H1 (cell line): ENCODE measurements at regions not wholly inside any gene's neighbourhood (a gene's known extent, or its start where the extent isn't known, plus 50 kb on each side); places are given as distances from the start of the nearest gene placed in this dataset.

Experiments used
- CHD2 ChIP-seq: IDR thresholded peaks from 2 replicates; pipeline ENCODE4 v1.6.1; 2012; ENCODE audit warnings: low read length, improper control_type of control experiment
- CREB1 ChIP-seq: IDR thresholded peaks from 2 replicates; pipeline ENCODE4 v1.6.1; 2012; ENCODE audit warnings: inconsistent platforms
- CTBP2 ChIP-seq: IDR thresholded peaks from 2 replicates; pipeline ENCODE4 v1.7.0; 2011; ENCODE audit warnings: borderline replicate concordance, mild to moderate bottlenecking, moderate library complexity, mixed read lengths, low read length; ENCODE audit not compliant: insufficient read depth, insufficient read length
- GTF2F1 ChIP-seq: IDR thresholded peaks from 2 replicates; pipeline ENCODE4 v1.6.1; 2012; ENCODE audit warnings: low read depth, low read length, improper control_type of control experiment, borderline replicate concordance
- NANOG ChIP-seq: IDR thresholded peaks from 2 replicates; pipeline ENCODE4 v1.6.1; 2011; ENCODE audit warnings: low read length, low read depth, mild to moderate bottlenecking, inconsistent platforms; ENCODE audit not compliant: insufficient read depth, poor library complexity, severe bottlenecking
- TAF7 ChIP-seq: optimal IDR thresholded peaks from 2 replicates; pipeline ENCODE3; 2011; ENCODE audit warnings: low read depth, mild to moderate bottlenecking, inconsistent platforms, low read length, moderate library complexity, borderline replicate concordance
- TF ChIP-seq, protein P1 (sequence below): fragments of 300-600 bp; sonication (generic); IDR thresholded peaks from 2 replicates; pipeline ENCODE4 v1.7.1; 2012; ENCODE audit warnings: low read length, moderate library complexity, mild to moderate bottlenecking, inconsistent platforms; ENCODE audit not compliant: insufficient replicate concordance

DNA sequence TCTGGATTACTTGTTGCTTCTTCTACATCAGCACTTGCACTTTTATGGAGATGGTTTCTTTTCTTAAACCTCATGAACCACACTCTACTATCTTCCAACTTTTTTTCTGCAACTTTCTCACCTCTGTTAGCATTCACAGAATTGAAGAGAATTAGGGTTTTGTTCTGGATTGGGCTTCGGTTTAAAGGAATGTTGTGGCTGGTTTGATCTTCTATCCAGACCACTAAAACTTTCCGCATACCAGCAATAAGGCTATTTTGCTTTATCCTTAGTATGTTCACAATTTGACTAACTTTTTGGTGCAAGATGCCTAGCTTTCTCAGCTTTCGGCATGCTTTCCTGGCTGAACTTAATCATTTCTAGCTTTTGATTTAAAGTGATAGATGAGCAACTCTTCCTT, 666.7 kb upstream of the MIR17HG start (continued):
- TF ChIP-seq, protein P1, sequence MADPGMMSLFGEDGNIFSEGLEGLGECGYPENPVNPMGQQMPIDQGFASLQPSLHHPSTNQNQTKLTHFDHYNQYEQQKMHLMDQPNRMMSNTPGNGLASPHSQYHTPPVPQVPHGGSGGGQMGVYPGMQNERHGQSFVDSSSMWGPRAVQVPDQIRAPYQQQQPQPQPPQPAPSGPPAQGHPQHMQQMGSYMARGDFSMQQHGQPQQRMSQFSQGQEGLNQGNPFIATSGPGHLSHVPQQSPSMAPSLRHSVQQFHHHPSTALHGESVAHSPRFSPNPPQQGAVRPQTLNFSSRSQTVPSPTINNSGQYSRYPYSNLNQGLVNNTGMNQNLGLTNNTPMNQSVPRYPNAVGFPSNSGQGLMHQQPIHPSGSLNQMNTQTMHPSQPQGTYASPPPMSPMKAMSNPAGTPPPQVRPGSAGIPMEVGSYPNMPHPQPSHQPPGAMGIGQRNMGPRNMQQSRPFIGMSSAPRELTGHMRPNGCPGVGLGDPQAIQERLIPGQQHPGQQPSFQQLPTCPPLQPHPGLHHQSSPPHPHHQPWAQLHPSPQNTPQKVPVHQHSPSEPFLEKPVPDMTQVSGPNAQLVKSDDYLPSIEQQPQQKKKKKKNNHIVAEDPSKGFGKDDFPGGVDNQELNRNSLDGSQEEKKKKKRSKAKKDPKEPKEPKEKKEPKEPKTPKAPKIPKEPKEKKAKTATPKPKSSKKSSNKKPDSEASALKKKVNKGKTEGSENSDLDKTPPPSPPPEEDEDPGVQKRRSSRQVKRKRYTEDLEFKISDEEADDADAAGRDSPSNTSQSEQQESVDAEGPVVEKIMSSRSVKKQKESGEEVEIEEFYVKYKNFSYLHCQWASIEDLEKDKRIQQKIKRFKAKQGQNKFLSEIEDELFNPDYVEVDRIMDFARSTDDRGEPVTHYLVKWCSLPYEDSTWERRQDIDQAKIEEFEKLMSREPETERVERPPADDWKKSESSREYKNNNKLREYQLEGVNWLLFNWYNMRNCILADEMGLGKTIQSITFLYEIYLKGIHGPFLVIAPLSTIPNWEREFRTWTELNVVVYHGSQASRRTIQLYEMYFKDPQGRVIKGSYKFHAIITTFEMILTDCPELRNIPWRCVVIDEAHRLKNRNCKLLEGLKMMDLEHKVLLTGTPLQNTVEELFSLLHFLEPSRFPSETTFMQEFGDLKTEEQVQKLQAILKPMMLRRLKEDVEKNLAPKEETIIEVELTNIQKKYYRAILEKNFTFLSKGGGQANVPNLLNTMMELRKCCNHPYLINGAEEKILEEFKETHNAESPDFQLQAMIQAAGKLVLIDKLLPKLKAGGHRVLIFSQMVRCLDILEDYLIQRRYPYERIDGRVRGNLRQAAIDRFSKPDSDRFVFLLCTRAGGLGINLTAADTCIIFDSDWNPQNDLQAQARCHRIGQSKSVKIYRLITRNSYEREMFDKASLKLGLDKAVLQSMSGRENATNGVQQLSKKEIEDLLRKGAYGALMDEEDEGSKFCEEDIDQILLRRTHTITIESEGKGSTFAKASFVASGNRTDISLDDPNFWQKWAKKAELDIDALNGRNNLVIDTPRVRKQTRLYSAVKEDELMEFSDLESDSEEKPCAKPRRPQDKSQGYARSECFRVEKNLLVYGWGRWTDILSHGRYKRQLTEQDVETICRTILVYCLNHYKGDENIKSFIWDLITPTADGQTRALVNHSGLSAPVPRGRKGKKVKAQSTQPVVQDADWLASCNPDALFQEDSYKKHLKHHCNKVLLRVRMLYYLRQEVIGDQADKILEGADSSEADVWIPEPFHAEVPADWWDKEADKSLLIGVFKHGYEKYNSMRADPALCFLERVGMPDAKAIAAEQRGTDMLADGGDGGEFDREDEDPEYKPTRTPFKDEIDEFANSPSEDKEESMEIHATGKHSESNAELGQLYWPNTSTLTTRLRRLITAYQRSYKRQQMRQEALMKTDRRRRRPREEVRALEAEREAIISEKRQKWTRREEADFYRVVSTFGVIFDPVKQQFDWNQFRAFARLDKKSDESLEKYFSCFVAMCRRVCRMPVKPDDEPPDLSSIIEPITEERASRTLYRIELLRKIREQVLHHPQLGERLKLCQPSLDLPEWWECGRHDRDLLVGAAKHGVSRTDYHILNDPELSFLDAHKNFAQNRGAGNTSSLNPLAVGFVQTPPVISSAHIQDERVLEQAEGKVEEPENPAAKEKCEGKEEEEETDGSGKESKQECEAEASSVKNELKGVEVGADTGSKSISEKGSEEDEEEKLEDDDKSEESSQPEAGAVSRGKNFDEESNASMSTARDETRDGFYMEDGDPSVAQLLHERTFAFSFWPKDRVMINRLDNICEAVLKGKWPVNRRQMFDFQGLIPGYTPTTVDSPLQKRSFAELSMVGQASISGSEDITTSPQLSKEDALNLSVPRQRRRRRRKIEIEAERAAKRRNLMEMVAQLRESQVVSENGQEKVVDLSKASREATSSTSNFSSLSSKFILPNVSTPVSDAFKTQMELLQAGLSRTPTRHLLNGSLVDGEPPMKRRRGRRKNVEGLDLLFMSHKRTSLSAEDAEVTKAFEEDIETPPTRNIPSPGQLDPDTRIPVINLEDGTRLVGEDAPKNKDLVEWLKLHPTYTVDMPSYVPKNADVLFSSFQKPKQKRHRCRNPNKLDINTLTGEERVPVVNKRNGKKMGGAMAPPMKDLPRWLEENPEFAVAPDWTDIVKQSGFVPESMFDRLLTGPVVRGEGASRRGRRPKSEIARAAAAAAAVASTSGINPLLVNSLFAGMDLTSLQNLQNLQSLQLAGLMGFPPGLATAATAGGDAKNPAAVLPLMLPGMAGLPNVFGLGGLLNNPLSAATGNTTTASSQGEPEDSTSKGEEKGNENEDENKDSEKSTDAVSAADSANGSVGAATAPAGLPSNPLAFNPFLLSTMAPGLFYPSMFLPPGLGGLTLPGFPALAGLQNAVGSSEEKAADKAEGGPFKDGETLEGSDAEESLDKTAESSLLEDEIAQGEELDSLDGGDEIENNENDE, result no peak
- TF ChIP-seq CHD2 (no peak), CREB1 (no peak), TAF7 (no peak), GTF2F1 (no peak), NANOG (no peak), CTBP2 (no peak)
- TF ChIP-seq, all 59 proteins: peak for 0
